AG04449 (cell line): ENCODE measurements at regions not wholly inside any gene's neighbourhood (a gene's known extent, or its start where the extent isn't known, plus 50 kb on each side); places are given as distances from the start of the nearest gene placed in this dataset.

ENCODE experiments used
- CTCF ChIA-PET: fragments of 350-600 bp; formaldehyde crosslinking; extraction: SDS; loops from one replicate; lab custom pipeline; 2021; ENCODE audit warnings: antibody characterized with exemption; lab: Yijun Ruan, JAX
- POLR2A ChIA-PET: fragments of 400-600, 350-600 bp; formaldehyde crosslinking; extraction: SDS; loops from one replicate; lab custom pipeline; 2020; ENCODE audit warnings: antibody characterized with exemption, inconsistent platforms; lab: Yijun Ruan, JAX
- DNase-seq: peaks from one replicate; pipeline ENCODE4 v3.0.0-alpha.2; 2010; ENCODE audit warnings: low read depth, low spot score
- H3K4me3 ChIP-seq: 2 replicates; pipeline ENCODE4 v1.5.1; 2011; ENCODE audit warnings: low read depth, mild to moderate bottlenecking, control low read depth, low read length
- TF ChIP-seq, protein P1 (sequence below): IDR thresholded peaks from one replicate; pipeline ENCODE4 v1.5.1; 2011; ENCODE audit warnings: mild to moderate bottlenecking, moderate library complexity, low read length, control low read depth, inconsistent platforms; ENCODE audit not compliant: insufficient read depth; ENCODE audit errors: missing control alignments

DNA sequence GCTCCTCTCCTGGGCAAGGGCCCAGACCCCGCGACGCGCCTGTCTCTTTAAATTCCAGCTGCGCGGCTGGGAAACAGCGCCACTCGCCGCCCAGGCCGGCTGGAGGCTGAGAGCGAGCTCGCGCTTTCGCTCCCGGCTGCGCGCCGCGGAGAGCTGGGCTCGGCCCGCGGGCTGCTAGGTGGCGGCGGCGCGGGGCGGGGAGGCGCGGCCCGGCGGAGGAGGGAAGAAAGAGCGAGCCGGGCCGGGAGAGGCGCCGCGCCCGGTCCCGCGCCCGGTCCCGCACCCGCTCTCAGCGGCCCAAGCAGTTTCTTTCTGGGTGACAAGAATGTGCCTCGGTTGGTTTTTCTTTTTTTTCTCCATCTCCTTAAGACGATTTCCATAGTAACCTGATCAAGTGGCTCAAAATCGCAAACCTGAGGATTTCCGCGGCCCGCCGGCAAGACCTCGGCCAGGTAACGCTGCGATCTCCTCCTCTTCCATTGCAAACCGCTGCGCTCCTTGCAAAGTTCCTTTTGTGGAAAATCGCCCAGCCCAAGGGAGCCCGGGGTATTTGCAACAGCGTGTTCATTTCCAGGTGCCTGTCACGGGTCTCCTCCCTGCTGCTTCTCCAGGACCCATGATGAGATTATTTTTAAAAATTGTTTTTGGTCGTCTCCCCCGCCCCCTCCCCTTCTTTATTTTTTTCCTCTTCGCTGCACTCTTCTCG is 259.5 kb upstream of the E2F7 start:
- H3K4me3 ChIP-seq = peak overlapping the region; percentile 73
- ChIA-PET CTCF (interaction anchor here (0.8 to 7.0 kb wide), 17 partner anchors 8 to 362 kb away, joined by 3 to 33 read pairs (median 3); no protein-coding TSS in a partner anchor), POLR2A (interaction anchor here (0.9 to 1.0 kb wide), 3 partner anchors 11 to 24 kb away, joined by 3 read pairs; no protein-coding TSS in a partner anchor)
- TF ChIP-seq, protein P1, sequence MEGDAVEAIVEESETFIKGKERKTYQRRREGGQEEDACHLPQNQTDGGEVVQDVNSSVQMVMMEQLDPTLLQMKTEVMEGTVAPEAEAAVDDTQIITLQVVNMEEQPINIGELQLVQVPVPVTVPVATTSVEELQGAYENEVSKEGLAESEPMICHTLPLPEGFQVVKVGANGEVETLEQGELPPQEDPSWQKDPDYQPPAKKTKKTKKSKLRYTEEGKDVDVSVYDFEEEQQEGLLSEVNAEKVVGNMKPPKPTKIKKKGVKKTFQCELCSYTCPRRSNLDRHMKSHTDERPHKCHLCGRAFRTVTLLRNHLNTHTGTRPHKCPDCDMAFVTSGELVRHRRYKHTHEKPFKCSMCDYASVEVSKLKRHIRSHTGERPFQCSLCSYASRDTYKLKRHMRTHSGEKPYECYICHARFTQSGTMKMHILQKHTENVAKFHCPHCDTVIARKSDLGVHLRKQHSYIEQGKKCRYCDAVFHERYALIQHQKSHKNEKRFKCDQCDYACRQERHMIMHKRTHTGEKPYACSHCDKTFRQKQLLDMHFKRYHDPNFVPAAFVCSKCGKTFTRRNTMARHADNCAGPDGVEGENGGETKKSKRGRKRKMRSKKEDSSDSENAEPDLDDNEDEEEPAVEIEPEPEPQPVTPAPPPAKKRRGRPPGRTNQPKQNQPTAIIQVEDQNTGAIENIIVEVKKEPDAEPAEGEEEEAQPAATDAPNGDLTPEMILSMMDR = peak; percentile 80
- DNase-seq = no peak

DNA sequence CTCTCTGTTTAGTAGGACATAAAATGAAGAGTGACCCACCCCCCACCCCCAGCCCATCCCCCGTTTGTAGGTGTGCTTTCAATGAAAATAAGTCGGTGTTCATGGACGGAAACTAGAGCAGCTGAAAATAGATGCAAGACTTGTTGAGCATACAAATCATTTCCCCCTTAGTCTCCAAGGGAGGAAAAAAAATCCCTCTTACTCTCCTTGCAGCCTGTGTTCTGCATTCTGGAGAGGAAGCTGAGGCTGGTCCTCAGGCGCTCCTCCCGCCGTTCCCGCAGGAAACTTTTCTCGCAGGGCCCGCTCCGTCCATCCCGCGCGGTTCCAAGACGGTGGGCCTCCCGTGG is 259.0 kb upstream of the E2F7 start:
- DNase-seq = no peak
- ChIA-PET CTCF (interaction anchor here (0.8 to 7.0 kb wide), 16 partner anchors 9 to 362 kb away, joined by 3 to 33 read pairs (median 4); no protein-coding TSS in a partner anchor), POLR2A (interaction anchor here (0.9 to 1.0 kb wide), 3 partner anchors 11 to 24 kb away, joined by 3 read pairs; no protein-coding TSS in a partner anchor)
- peak overlapping the region; percentile 73 for H3K4me3 ChIP-seq
- TF ChIP-seq, protein P1 = no peak

DNA sequence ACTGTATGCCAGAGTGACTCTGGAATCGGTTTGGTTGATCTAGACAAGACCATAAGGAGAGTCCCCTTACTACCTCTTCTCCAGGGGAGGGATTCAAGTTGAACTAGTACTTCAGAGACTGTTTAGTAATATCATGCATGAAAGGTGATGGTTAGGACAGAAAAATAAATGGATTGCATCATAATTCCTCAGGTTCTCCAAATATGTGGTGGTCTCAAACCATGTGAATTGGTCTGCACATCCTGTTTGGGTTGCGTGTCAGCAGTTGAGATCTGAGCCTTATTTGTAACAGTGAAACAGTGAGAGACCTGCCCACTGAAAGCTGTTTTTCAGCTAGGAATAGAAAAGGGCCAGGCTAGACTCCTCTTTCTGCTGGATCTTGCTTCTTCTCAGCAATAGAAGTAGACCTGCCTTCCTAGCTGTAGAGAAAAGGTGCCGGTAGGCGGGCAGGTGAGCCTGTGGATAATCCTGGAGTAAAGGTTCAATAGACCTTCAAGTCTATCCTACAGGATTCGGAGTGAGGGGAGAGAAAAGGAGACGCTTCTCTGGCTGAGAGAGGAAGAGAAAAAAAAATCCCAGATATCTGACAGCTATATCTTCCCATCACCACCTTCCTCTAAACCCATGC is 258.5 kb upstream of the E2F7 start:
- DNase-seq = no peak
- H3K4me3 ChIP-seq = no peak overlapping the region
- POLR2A ChIA-PET = interaction anchor here (0.9 to 1.0 kb wide), 2 partner anchors 10 to 23 kb away, joined by 3 read pairs; no protein-coding TSS in a partner anchor
- CTCF ChIA-PET = interaction anchor here (0.9 to 7.0 kb wide), 12 partner anchors 9 to 363 kb away, joined by 3 to 33 read pairs (median 7); no protein-coding TSS in a partner anchor
- TF ChIP-seq, protein P1 = no peak

DNA sequence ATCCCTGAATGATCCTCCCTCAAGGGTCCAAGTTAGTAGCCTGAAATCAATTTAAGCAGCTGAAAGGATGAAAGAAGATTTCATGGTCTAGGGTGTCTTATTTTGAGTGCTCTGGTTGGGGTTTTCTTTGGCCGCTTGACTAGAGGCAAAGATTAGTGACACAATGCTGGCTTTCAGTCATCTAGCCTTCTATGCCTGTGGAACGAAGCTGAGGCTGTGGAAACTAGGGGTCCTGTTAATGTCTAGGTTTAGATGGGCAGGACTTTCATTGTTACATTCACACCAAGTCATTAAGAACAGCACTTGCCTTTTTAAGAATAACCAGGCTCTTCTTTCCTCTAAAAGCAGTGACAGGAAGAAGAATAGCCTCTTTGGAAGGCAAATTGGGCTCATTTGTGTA is 253.8 kb upstream of the E2F7 start:
- no peak overlapping the region for H3K4me3 ChIP-seq
- CTCF ChIA-PET = interaction anchor here (0.8 to 7.0 kb wide), 3 partner anchors 11 to 621 kb away, joined by 3 to 26 read pairs (median 4); no protein-coding TSS in a partner anchor
- TF ChIP-seq, protein P1 = no peak
- POLR2A ChIA-PET = no interaction called here
- DNase-seq = no peak

DNA sequence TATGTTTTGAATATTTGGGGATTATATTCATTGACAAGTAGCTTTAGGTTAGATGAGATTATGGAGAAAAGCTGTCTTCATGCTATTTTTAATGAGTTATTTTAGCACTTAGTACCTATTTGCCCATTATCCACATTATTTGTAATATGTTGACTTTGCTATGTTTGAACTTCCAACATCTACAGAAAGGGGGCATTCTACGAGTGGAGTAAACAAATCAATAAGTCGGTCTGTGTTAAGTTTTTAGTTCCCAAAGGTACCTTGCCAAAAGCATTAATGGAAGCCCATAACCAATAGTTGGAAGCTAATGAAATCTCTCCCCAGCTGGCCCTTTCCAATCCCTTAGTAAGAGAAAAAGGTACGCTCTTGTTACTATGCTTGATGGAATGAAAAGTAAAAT is 250.0 kb upstream of the E2F7 start:
- DNase-seq = no peak
- TF ChIP-seq, protein P1 = no peak
- ChIA-PET CTCF (interaction anchor here (1.0 to 4.5 kb wide), 7 partner anchors 9 to 371 kb away, joined by 3 to 33 read pairs (median 5); no protein-coding TSS in a partner anchor), POLR2A (no interaction called here)
- no peak overlapping the region for H3K4me3 ChIP-seq

DNA sequence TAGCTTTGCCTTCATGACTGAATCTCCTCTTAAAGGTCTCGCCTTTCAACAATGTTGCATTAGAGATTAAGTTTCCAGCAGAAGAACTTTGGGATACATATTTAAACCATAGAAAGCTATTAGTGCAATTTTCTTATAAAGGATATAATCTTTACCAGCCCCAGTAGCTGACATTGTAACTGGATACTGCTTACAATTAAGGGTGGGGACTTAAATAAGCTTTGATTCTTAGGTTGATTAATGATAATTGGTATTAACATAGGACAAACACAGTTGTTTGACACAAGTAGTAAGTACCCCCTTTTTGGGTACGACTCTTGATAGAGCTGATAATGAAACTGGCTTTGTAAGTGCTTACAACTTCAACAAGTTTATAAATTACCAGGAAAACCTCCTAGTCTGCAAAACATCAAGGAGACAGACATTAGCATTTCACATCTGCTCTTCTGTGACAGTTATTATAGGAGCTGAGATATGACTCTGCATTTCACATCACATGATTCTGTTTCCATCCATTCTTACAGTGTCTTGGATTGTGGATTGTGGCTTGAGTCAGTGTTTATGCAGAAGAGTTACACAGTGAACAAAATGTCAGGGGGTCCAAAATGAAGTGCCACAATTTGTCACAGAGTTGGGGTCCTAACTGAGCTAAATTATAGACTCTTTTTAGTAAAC is 249.1 kb upstream of the E2F7 start:
- ChIA-PET CTCF (interaction anchor here (1.0 to 4.5 kb wide), 6 partner anchors 10 to 372 kb away, joined by 3 to 33 read pairs (median 6); no protein-coding TSS in a partner anchor), POLR2A (interaction anchor here (1.2 kb wide), 1 partner anchor 10 kb away, joined by 3 read pairs; no protein-coding TSS in a partner anchor)
- DNase-seq = no peak
- H3K4me3 ChIP-seq = no peak overlapping the region
- TF ChIP-seq, protein P1 = no peak
